Pancreas (tissue), 10 donors: ENCODE measurements at regions not wholly inside any gene's neighbourhood (a gene's known extent, or its start where the extent isn't known, plus 50 kb on each side); places are given as distances from the start of the nearest gene placed in this dataset.

Source experiments
- ATAC-seq, 4 donors: fragments of 200-7000 bp; cut with Tn5 transposase; one replicate each; pipeline versions ENCODE4 v1.8.0 to v1.9.1; 2020; ENCODE audit warnings: mild to moderate bottlenecking in 4 of 4, moderate library complexity in 4 of 4
- DNase-seq, 6 donors: peaks; one replicate each; pipeline ENCODE4 v3.0.0-alpha.2; 2020
- FAIRE-seq: peaks from 2 replicates; lab custom pipeline; 2012; peaks lifted over from hg19 to GRCh38; lab: Jason Lieb, UNC
- H3K27ac ChIP-seq, 4 donors: fragments of 200-600 bp; sonication (generic); 1 replicate in 3 of 4; 2 replicates in 1 of 4; pipeline versions ENCODE4 v1.5.0 to v1.8.0; 2020
- H3K27me3 ChIP-seq, 4 donors: fragments of 200-600 bp; one replicate each; pipeline ENCODE4 v1.8.0; 2021
- H3K36me3 ChIP-seq, 3 donors: fragments of 200-600 bp; sonication (generic) in 1 of 3; one replicate each; pipeline versions ENCODE4 v1.5.0 to v1.8.0; 2020 to 2021
- H3K4me1 ChIP-seq, 3 donors: fragments of 200-600 bp; one replicate each; pipeline ENCODE4 v1.8.0; 2021
- H3K4me3 ChIP-seq, 4 donors: fragments of 200-600 bp; sonication (generic) in 2 of 4; one replicate each; pipeline versions ENCODE4 v1.5.0 to v1.8.0; 2020 to 2021
- H3K9me3 ChIP-seq, 4 donors: fragments of 200-600 bp; one replicate each; pipeline ENCODE4 v1.8.0; 2021
- WGBS, 2 donors: extraction: QIAGEN DNeasy Blood & Tissue Kit; methylation state at CpG; one replicate each; pipeline ENCODE4 v1.1.7; 2013; 5-methylcytosine and 5-hydroxymethylcytosine counted together
- intact Hi-C, 3 donors: fragments of 100-400 bp; cut with DNase I; formaldehyde crosslinking; loops; one replicate each; pipeline versions ENCODE4 v1.11.1 to v1.14.2; 2022
- TF ChIP-seq, protein P1 (sequence below), 4 donors: fragments of 200-600 bp; sonication (generic) in 3 of 4; IDR thresholded peaks; one replicate each; pipeline versions ENCODE4 v1.5.0 to v1.8.0; 2021; ENCODE audit warnings: antibody characterized with exemption in 4 of 4
- donor health status: healthy with polysubstance abuse.
- donor health status: DM: no; HTN: no; CAD: no; lungs with moderate emphysema.
- donor health status: DM: no; HTN: no; CAD: no.
- donor health status: control.
- donor health status: control.
- donor health status: Bipolar disorder and iron deficiency.
- donor health status: DM: yes; HTN: yes; CAD: no.
- donor health status: DM: no; HTN: no; CAD: no.
- donor health status: DM: no; HTN: no; CAD: no.
- donor health status: DM: yes; HTN: yes; CAD: no.

DNA sequence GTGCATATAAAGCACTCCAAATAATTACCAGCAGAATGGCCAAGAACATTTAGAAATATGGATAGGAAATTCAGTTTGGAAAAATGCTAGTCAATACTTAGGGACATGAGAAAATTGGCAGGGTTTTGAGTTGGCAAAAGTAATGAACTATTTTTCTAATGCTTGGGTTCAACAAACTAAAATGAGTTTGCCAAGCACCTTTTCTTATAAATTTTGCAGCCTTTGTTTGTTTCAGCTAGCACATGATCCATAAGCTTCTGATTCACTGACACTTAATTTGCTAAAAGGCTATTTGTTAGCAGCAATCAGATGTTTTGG, 324.8 kb downstream of the QKI start:
- Histone ChIP-seq H3K4me1 (no peaks in the 10 kb centered on the region), H3K36me3 (no peaks in the 10 kb centered on the region), H3K27me3 (no peaks in the 10 kb centered on the region), H3K27ac (no peak overlapping the region), H3K9me3 (no peaks in the 10 kb centered on the region), H3K4me3 (no peak overlapping the region)
- TF ChIP-seq, protein P1, sequence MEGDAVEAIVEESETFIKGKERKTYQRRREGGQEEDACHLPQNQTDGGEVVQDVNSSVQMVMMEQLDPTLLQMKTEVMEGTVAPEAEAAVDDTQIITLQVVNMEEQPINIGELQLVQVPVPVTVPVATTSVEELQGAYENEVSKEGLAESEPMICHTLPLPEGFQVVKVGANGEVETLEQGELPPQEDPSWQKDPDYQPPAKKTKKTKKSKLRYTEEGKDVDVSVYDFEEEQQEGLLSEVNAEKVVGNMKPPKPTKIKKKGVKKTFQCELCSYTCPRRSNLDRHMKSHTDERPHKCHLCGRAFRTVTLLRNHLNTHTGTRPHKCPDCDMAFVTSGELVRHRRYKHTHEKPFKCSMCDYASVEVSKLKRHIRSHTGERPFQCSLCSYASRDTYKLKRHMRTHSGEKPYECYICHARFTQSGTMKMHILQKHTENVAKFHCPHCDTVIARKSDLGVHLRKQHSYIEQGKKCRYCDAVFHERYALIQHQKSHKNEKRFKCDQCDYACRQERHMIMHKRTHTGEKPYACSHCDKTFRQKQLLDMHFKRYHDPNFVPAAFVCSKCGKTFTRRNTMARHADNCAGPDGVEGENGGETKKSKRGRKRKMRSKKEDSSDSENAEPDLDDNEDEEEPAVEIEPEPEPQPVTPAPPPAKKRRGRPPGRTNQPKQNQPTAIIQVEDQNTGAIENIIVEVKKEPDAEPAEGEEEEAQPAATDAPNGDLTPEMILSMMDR (IDR thresholded peaks at IDR 0.05): no peak
- FAIRE-seq: no peak
- ATAC-seq: no peak
- DNase-seq: no peak
- intact Hi-C loops: no loop called here

DNA sequence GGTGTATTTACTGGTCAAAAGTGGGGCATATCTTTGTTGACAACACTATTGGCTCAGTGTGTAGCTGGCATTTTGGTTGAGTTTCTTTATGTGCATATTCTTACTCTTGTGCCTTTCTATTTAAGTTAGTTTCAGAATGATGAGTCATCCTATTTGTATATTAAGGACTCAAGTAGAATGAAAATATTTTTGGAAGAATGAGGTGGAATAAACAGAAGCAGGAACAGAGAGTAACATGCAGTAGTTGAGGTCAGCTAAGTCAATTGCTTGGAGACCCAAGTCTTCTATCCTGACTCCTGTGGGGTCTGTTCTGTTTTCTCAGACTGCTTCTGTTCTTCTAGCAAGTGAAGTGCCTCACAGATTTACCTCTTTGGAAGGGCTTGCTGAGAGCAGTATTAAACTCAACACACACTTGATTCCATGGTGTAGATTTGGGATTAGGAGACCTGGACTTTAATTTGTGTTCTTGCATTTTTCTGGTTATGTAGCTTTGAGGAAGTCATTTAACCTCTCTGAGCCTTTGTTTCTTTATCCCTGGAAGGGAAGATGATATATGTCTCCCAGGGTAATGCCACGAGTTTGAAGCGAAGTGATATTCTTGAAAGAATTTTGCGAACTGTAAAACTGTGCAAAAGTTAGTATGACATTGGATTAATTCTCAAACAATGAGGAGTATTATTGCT, 324.3 kb downstream of the QKI start:
- TF ChIP-seq, protein P1 (IDR thresholded peaks at IDR 0.05): no peak
- Histone ChIP-seq H3K9me3 (no peaks in the 10 kb centered on the region), H3K4me3 (no peak overlapping the region), H3K27me3 (no peaks in the 10 kb centered on the region), H3K36me3 (no peaks in the 10 kb centered on the region), H3K27ac (no peak overlapping the region), H3K4me1 (no peaks in the 10 kb centered on the region)
- FAIRE-seq (no peak), ATAC-seq (no peak), DNase-seq (no peak)
- intact Hi-C loops: no loop called here
- WGBS, 2 donors: 72 to 84% methylated on average over 3 of the region's 3 CpGs

DNA sequence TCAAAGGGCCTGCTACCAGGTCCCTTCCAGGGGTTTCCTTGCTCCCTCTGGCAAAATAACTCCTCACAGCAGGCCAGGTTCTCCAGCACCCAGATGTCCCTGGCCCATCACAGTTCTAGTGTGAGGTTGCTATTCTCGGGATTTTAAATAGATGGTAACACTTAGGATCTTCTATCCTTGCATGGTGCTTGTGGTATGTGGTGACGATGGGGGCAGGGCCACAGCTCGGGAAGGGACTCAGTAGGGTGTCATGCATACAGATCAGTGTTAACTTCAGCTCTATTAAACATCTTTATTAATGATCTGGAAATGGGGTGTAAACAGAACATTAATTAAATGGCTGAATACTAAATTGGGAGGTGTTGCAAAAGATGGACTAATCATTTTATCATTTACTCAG, 323.8 kb downstream of the QKI start:
- ATAC-seq: no peak
- H3K27me3 ChIP-seq: no peaks in the 10 kb centered on the region
- no peak overlapping the region for H3K4me3 ChIP-seq
- no peak for FAIRE-seq
- TF ChIP-seq, protein P1 (IDR thresholded peaks at IDR 0.05): no peak
- WGBS, 2 donors: 49 to 53% methylated on average over 3 of the region's 3 CpGs
- no peaks in the 10 kb centered on the region for H3K9me3 ChIP-seq
- H3K27ac ChIP-seq: no peak overlapping the region
- no peak for DNase-seq
- intact Hi-C loops: no loop called here
- no peaks in the 10 kb centered on the region for H3K4me1 ChIP-seq
- H3K36me3 ChIP-seq: no peaks in the 10 kb centered on the region

DNA sequence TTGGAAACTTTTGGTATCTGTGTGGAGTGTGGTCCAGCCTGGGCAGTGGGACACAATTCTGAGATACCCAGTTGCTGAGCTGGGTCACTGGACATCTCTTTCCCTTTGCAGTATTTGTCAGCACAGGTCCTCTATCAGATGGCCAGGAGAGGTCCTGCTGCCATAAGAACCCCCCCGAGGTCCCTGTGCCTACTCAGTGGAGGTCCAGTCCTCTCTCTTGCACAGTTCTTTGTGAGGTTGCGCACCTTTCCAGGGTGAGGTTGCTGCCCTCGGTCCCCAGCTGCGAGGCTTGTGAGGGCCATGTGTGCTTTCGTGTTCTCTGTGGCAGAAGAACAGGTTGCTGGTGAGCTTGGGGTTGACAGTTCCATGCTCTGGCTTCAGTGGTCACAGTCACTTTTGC, 320.6 kb downstream of the QKI start:
- TF ChIP-seq, protein P1 (IDR thresholded peaks at IDR 0.05): no peak
- H3K4me3 ChIP-seq: no peak overlapping the region
- ATAC-seq (no peak), DNase-seq (no peak), FAIRE-seq (no peak)
- intact Hi-C loops: no loop called here
- H3K27me3 ChIP-seq: no peaks in the 10 kb centered on the region
- no peaks in the 10 kb centered on the region for H3K9me3 ChIP-seq
- H3K4me1 ChIP-seq: no peaks in the 10 kb centered on the region
- H3K36me3 ChIP-seq: no peaks in the 10 kb centered on the region
- 75 to 86% methylated on average over 5 of the region's 5 CpGs for WGBS, 2 donors
- no peak overlapping the region for H3K27ac ChIP-seq

DNA sequence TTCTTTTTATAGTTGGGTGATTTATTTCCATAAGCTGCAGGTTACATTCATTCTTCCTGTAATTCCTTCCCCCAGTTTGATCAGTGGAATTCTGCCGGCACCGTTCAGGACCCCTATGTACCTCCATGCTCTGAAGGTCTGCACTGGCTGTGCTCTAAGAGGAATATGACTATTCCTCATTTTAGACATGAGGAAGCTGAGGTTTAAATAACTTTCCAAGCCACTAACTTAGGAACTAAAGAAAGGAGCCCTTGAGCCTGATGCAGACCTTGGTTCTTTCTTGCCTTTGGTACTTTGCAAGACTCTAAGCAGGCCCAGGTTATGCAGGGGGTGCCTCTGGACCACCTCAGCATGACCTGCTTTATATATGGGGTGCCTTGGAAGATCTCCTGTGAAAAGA, 318.5 kb downstream of the QKI start:
- intact Hi-C loops: no loop called here
- no peak for FAIRE-seq
- WGBS, 2 donors: 82 to 89% methylated on average over 2 of the region's 2 CpGs

More for the DNA sequence above, 318.5 kb downstream of the QKI start:
- Histone ChIP-seq H3K4me3 (no peak overlapping the region), H3K27me3 (no peaks in the 10 kb centered on the region), H3K9me3 (no peaks in the 10 kb centered on the region), H3K4me1 (no peaks in the 10 kb centered on the region), H3K36me3 (no peaks in the 10 kb centered on the region), H3K27ac (no peak overlapping the region)
- TF ChIP-seq, protein P1 (IDR thresholded peaks at IDR 0.05): no peak
- ATAC-seq (no peak), DNase-seq (no peak)
